Cardiac fibroblast (primary cell): ENCODE measurements at regions not wholly inside any gene's neighbourhood (a gene's known extent, or its start where the extent isn't known, plus 50 kb on each side); places are given as distances from the start of the nearest gene placed in this dataset.

ENCODE experiments used
- DNase-seq, 2 donors: peaks; one replicate each; pipeline versions ENCODE4 v3.0.0 to v3.0.0-alpha.2; 2010; ENCODE audit warnings: low read depth in 2 of 2
- H3K4me3 ChIP-seq, 2 donors: replicated peaks in 1 of 2; 1 replicate in 1 of 2; 2 replicates in 1 of 2; pipeline ENCODE4 v1.5.1; 2011; ENCODE audit warnings: low read depth in 2 of 2, low read length in 2 of 2, mild to moderate bottlenecking in 2 of 2, moderate library complexity in 1 of 2
- TF ChIP-seq, protein P1 (sequence below): IDR thresholded peaks from one replicate; pipeline ENCODE4 v1.5.1; 2011; ENCODE audit warnings: low read depth, mild to moderate bottlenecking, low read length, inconsistent platforms

DNA sequence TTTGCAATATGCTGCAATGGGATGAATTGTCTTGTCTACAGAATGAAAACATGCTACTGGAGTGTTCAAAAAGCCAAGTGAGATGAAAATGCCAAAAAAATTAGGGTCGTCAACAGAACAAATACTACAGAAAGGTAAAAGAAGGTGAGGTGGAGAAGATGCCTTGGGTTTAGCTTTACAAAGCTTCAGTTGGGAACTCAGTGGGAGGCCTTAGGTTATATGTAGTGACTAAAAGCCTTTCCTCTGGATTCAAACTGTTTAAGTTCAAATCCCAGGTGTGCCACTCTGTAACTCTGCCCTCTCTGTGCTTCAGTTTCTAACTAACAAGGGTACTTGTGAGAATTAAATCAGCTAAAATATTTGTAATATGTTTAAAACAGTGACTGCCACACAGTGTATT lies 84.9 kb upstream of the PDE3A start:
- TF ChIP-seq, protein P1, sequence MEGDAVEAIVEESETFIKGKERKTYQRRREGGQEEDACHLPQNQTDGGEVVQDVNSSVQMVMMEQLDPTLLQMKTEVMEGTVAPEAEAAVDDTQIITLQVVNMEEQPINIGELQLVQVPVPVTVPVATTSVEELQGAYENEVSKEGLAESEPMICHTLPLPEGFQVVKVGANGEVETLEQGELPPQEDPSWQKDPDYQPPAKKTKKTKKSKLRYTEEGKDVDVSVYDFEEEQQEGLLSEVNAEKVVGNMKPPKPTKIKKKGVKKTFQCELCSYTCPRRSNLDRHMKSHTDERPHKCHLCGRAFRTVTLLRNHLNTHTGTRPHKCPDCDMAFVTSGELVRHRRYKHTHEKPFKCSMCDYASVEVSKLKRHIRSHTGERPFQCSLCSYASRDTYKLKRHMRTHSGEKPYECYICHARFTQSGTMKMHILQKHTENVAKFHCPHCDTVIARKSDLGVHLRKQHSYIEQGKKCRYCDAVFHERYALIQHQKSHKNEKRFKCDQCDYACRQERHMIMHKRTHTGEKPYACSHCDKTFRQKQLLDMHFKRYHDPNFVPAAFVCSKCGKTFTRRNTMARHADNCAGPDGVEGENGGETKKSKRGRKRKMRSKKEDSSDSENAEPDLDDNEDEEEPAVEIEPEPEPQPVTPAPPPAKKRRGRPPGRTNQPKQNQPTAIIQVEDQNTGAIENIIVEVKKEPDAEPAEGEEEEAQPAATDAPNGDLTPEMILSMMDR = no peak
- H3K4me3 ChIP-seq = no peak overlapping the region
- no peak for DNase-seq

DNA sequence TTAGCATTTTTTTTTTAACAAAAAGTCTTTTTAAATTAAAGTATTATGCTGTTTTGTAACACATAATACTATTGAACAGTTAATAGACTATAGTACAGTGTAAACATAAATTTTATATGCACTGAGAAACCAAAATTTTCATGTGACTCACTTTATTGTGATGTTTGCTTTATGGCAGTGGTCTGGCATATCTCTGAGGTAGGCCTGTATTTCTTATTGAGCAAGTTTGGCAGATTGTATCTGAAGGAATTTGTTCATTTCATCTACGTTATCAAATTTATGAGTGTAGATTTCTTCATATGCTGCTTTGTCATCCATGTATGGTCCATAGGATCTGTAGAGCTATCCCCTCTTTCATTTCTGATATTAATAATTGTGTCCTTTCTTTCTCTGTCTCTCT lies 78.8 kb upstream of the PDE3A start:
- TF ChIP-seq, protein P1 = no peak
- H3K4me3 ChIP-seq = no peak overlapping the region
- no peak for DNase-seq

GRCh38 chr12:20300457-20300856 lies 67.9 kb upstream of the PDE3A start:
- H3K4me3 ChIP-seq = no peak overlapping the region
- no peak for DNase-seq
- TF ChIP-seq, protein P1 = no peak

- H3K4me3 ChIP-seq = no peak overlapping the region
- peak; percentile 17 to 43 for DNase-seq
- TF ChIP-seq, protein P1 = no peak
These were observed 62.9 kb upstream of the PDE3A start for GRCh38 chr12:20305470-20305869.

GRCh38 chr12:20309504-20310148 lies 58.7 kb upstream of the PDE3A start:
- TF ChIP-seq, protein P1 = no peak
- peak in 1 of 2 donors; percentile 24 for DNase-seq
- no peak overlapping the region for H3K4me3 ChIP-seq

- no peak overlapping the region for H3K4me3 ChIP-seq
- peak; percentile 75 to 92 for DNase-seq
- TF ChIP-seq, protein P1 = no peak
These were observed 54.0 kb upstream of the PDE3A start for GRCh38 chr12:20314328-20314727.

- TF ChIP-seq, protein P1 = no peak
- DNase-seq = no peak
- H3K4me3 ChIP-seq = no peak overlapping the region
These were observed 50.8 kb upstream of the PDE3A start for GRCh38 chr12:20317554-20317953.
